ENCODE measurements at regions not wholly inside any gene's neighbourhood (a gene's known extent, or its start where the extent isn't known, plus 50 kb on each side); places are given as distances from the start of the nearest gene placed in this dataset.

GRCh38 chr10:105354010-105354409, 712.9 kb downstream of the SORCS3 start:
- DNase-seq: no peak

More at GRCh38 chr10:105354010-105354409, 712.9 kb downstream of the SORCS3 start:
- ChIA-PET CTCF (no interaction called here), POLR2A (ENCODE audit: unreplicated experiment) (no interaction called here)
- no peak overlapping the region for H3K4me3 ChIP-seq (ENCODE audit: insufficient read depth, low read depth, low read length)
- H3K14ac ChIP-seq (replicated peaks; ENCODE audit: low read depth, low read length): no peak overlapping the region
- in situ Hi-C loops (cut with MboI; ENCODE audit: low sequenced_read_pairs): no loop called here
- no peak overlapping the region for H4K91ac ChIP-seq (ENCODE audit: insufficient read depth, low read depth, low read length)
- no peak overlapping the region for H3K4me2 ChIP-seq (ENCODE audit: low read depth, low read length)
- no TSS peak for BruUV-seq (replicated peaks)
- ATAC-seq (ENCODE audit: low read depth): no peak
- H2AK9ac ChIP-seq (replicated peaks; ENCODE audit: low read depth, low read length, poor library complexity): no peak overlapping the region
- TF ChIP-seq SMC3 (IDR thresholded peaks at IDR 0.05; ENCODE audit: low read depth, low read length) (no peak), MAZ (IDR thresholded peaks at IDR 0.05; ENCODE audit: borderline replicate concordance, low read depth, low read length) (no peak), CEBPB (IDR thresholded peaks at IDR 0.05; ENCODE audit: low read depth, low read length) (no peak), MXI1 (IDR thresholded peaks at IDR 0.05; ENCODE audit: borderline replicate concordance, low read depth, low read length) (no peak), BHLHE40 (IDR thresholded peaks at IDR 0.05; ENCODE audit: low read depth, low read length) (no peak), FOS (IDR thresholded peaks at IDR 0.05; ENCODE audit: low read depth, low read length) (no peak), RFX5 (IDR thresholded peaks at IDR 0.05; ENCODE audit: low read depth, low read length) (no peak), USF2 (IDR thresholded peaks at IDR 0.05; ENCODE audit: low read depth, low read length) (no peak), CHD1 (IDR thresholded peaks at IDR 0.05; ENCODE audit: low read depth, low read length) (no peak), MAFK (IDR thresholded peaks at IDR 0.05; ENCODE audit: low read depth, low read length) (no peak), POLR2A (IDR thresholded peaks at IDR 0.05; ENCODE audit: low read depth, low read length) (no peak), CTCF (conservative IDR thresholded peaks at IDR 0.05; ENCODE audit: low read depth, low read length) (no peak), RCOR1 (IDR thresholded peaks at IDR 0.05; ENCODE audit: insufficient replicate concordance, low read length) (no peak), RAD21 (IDR thresholded peaks at IDR 0.05; ENCODE audit: low read length) (no peak), ELK1 (IDR thresholded peaks at IDR 0.05; ENCODE audit: borderline replicate concordance, low read depth, low read length) (no peak)
- no peaks in the 10 kb centered on the region for H4K20me1 ChIP-seq (ENCODE audit: insufficient read depth, low read length)
- dilution Hi-C loops (cut with HindIII; ENCODE audit: low sequenced_read_pairs, unreplicated experiment): no loop called here
- no peak overlapping the region for H3K27ac ChIP-seq (ENCODE audit: insufficient read depth, low read length)
- H3K4me1 ChIP-seq (ENCODE audit: control insufficient read depth, insufficient read depth, low read length): no peaks in the 10 kb centered on the region
- H3K4ac ChIP-seq (ENCODE audit: low read depth, low read length): no peak overlapping the region
- no peak overlapping the region for H2BK5ac ChIP-seq (ENCODE audit: low read depth, low read length, poor library complexity, severe bottlenecking)
- H2AK5ac ChIP-seq (ENCODE audit: low read depth, low read length): no peak overlapping the region
- no peak overlapping the region for H2BK120ac ChIP-seq (ENCODE audit: low read depth, low read length)
- H2AFZ ChIP-seq (replicated peaks; ENCODE audit: low read length, poor library complexity): no peak overlapping the region
- intact Hi-C loops (cut with micrococcal nuclease): no loop called here
- no peak overlapping the region for H3K56ac ChIP-seq (ENCODE audit: extremely low read depth, insufficient read depth, low read length)
- no peaks in the 10 kb centered on the region for H3K79me1 ChIP-seq (ENCODE audit: low read depth in 1 of 2, low read length in 2 of 2)
- H2BK15ac ChIP-seq (ENCODE audit: low read depth, low read length): no peak overlapping the region
- H3K18ac ChIP-seq (ENCODE audit: low read depth, low read length): no peak overlapping the region
- no peak overlapping the region for H4K8ac ChIP-seq (ENCODE audit: low read depth in 2 of 2, low read length in 2 of 2)
- H3K23ac ChIP-seq (ENCODE audit: low read depth, low read length): no peak overlapping the region
- WGBS, 2 experiments (ENCODE audit: extremely low coverage in 2 of 2, insufficient read length in 1 of 2): no CpG with 5 or more reads among the region's 1 CpG
- H3K9me1 ChIP-seq (ENCODE audit: insufficient read depth, low read length): no peaks in the 10 kb centered on the region
- no peak overlapping the region for H3K9ac ChIP-seq (ENCODE audit: low read depth, low read length)
- no peaks in the 10 kb centered on the region for H3K27me3 ChIP-seq (ENCODE audit: control insufficient read depth, insufficient read depth, low read length)
- H3K9me3 ChIP-seq (ENCODE audit: control insufficient read depth, insufficient read depth, low read length): peaks cover 11% of the 10 kb centered on the region
- no peak overlapping the region for H4K5ac ChIP-seq (ENCODE audit: low read depth, low read length)
- no peaks in the 10 kb centered on the region for H3K36me3 ChIP-seq (ENCODE audit: control insufficient read depth, insufficient read depth, low read length)
- no peak overlapping the region for H2BK20ac ChIP-seq (ENCODE audit: low read depth, low read length)
